Neural progenitor cell (in vitro differentiated cells): ENCODE measurements at regions not wholly inside any gene's neighbourhood (a gene's known extent, or its start where the extent isn't known, plus 50 kb on each side); places are given as distances from the start of the nearest gene placed in this dataset.

ENCODE experiments used
- DNase-seq: peaks from one replicate; pipeline ENCODE4 v3.0.0-alpha.2; 2016; ENCODE audit warnings: low spot score
- H2AFZ ChIP-seq: fragments of 200-600 bp; sonication (generic); replicated peaks from 2 replicates; pipeline ENCODE4 v1.6.1; 2016; ENCODE audit warnings: antibody characterized with exemption
- H3F3A ChIP-seq: fragments of 200-600 bp; sonication (generic); 2 replicates; pipeline ENCODE4 v1.6.1; 2016; ENCODE audit warnings: antibody characterized with exemption, low read depth
- H3K27ac ChIP-seq: fragments of 200-600 bp; sonication (generic); 2 replicates; pipeline ENCODE4 v1.5.1; 2016; ENCODE audit warnings: mild to moderate bottlenecking
- H3K27me3 ChIP-seq: fragments of 200-600 bp; sonication (generic); 2 replicates; pipeline ENCODE4 v1.6.1; 2016; ENCODE audit warnings: mild to moderate bottlenecking, moderate library complexity
- H3K36me3 ChIP-seq: fragments of 200-600 bp; sonication (generic); 2 replicates; pipeline ENCODE4 v1.5.1; 2016
- H3K4me1 ChIP-seq: fragments of 200-600 bp; sonication (generic); 2 replicates; pipeline ENCODE4 v1.6.1; 2016; ENCODE audit warnings: mixed run types
- H3K4me2 ChIP-seq: fragments of 200-600 bp; sonication (generic); 2 replicates; pipeline ENCODE4 v1.6.1; 2016
- H3K4me3 ChIP-seq: fragments of 200-600 bp; sonication (generic); 2 replicates; pipeline ENCODE4 v1.5.1; 2016
- H3K79me2 ChIP-seq: fragments of 200-600 bp; sonication (generic); 2 replicates; pipeline ENCODE4 v1.6.1; 2016; ENCODE audit warnings: low read depth
- H3K9ac ChIP-seq: fragments of 200-600 bp; sonication (generic); 2 replicates; pipeline ENCODE4 v1.6.1; 2016
- H3K9me3 ChIP-seq: fragments of 200-600 bp; sonication (generic); 2 replicates; pipeline ENCODE4 v1.5.1; 2016; ENCODE audit warnings: low read depth
- H4K20me1 ChIP-seq: fragments of 200-600 bp; sonication (generic); 2 replicates; pipeline ENCODE4 v1.6.1; 2016; ENCODE audit warnings: low read depth
- H3K27ac Mint-ChIP-seq: 3 replicates; pipeline ENCODE4 v1.8.0; 2021; ENCODE audit warnings: mixed read lengths
- H3K27me3 Mint-ChIP-seq: 2 replicates; pipeline ENCODE4 v1.8.0; 2022; ENCODE audit warnings: low read depth, mild to moderate bottlenecking, inconsistent platforms, moderate library complexity, mixed read lengths; ENCODE audit not compliant: insufficient read depth
- H3K36me3 Mint-ChIP-seq: 3 replicates; pipeline ENCODE4 v1.8.0; 2021; ENCODE audit warnings: mixed read lengths
- H3K4me1 Mint-ChIP-seq: 3 replicates; pipeline ENCODE4 v1.8.0; 2021; ENCODE audit warnings: mixed read lengths
- H3K4me3 Mint-ChIP-seq: 3 replicates; pipeline ENCODE4 v1.8.0; 2021; ENCODE audit warnings: mild to moderate bottlenecking, moderate library complexity, mixed read lengths
- H3K9me3 Mint-ChIP-seq: 3 replicates; pipeline ENCODE4 v1.8.0; 2020; ENCODE audit warnings: mixed read lengths
- EZH2 ChIP-seq: fragments of 200-600 bp; sonication (generic); IDR thresholded peaks from 2 replicates; pipeline ENCODE4 v1.6.1; 2017; ENCODE audit warnings: antibody characterized with exemption, mild to moderate bottlenecking, moderate library complexity
- EZH2phosphoT487 ChIP-seq: fragments of 200-600 bp; sonication (generic); IDR thresholded peaks from 2 replicates; pipeline ENCODE4 v1.6.1; 2017; ENCODE audit warnings: antibody characterized with exemption
- TF ChIP-seq, protein P1 (sequence below): fragments of 200-600 bp; sonication (generic); IDR thresholded peaks from 2 replicates; pipeline ENCODE4 v1.5.1; 2017; ENCODE audit warnings: antibody characterized with exemption, mild to moderate bottlenecking

DNA sequence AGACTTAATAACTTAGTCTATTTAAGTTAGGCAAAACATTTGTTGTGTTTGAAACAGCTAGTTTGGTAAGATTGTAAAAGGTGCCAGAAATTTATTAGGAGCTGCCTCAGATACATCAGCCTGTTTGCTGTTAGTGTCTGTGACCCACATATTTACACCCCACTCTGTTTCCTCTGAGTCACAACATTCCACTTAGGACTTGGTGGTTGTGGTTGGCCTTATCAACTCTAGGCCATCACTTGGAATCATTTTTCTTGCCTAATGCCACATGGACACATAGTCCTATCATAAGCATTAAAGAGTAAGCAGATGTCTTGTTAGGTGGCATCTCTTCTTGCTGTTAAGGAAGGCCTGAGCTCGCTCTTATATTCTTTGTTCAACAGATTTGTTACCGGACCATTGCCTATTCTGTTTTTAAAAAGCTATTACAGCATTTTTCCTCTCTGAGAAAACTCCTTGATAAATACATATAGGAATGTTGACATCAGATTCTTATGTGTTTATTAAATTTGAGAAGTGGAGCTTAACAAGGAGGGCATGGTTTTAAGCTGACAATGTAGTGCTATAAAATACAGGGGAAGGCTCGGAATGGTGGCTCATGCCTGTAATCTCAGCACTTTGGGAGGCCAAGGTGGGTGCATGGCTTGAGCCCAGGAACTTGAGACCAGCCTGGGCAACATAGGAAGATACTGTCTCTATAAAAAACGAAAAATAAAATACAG is 51.2 kb upstream of the PGRMC2 start:
- Histone ChIP-seq H4K20me1 (no peaks in the 10 kb centered on the region), H3K9me3 (no peaks in the 10 kb centered on the region), H3K4me3 (no peak overlapping the region), H3K4me1 (no peaks in the 10 kb centered on the region), H3F3A (no peaks in the 10 kb centered on the region), H3K9ac (no peak overlapping the region), H3K36me3 (no peaks in the 10 kb centered on the region), H2AFZ (no peak overlapping the region), H3K27me3 (no peaks in the 10 kb centered on the region), H3K4me2 (no peak overlapping the region), H3K27ac (no peak overlapping the region), H3K79me2 (no peaks in the 10 kb centered on the region)
- DNase-seq, result no peak
- Mint-ChIP-seq H3K9me3 (no peaks in the 10 kb centered on the region), H3K4me1 (no peaks in the 10 kb centered on the region), H3K4me3 (no peak overlapping the region), H3K27ac (no peak overlapping the region), H3K27me3 (no peaks in the 10 kb centered on the region), H3K36me3 (no peaks in the 10 kb centered on the region)
- TF ChIP-seq EZH2, result no peak
- no peak for TF ChIP-seq EZH2phosphoT487
- TF ChIP-seq, protein P1, sequence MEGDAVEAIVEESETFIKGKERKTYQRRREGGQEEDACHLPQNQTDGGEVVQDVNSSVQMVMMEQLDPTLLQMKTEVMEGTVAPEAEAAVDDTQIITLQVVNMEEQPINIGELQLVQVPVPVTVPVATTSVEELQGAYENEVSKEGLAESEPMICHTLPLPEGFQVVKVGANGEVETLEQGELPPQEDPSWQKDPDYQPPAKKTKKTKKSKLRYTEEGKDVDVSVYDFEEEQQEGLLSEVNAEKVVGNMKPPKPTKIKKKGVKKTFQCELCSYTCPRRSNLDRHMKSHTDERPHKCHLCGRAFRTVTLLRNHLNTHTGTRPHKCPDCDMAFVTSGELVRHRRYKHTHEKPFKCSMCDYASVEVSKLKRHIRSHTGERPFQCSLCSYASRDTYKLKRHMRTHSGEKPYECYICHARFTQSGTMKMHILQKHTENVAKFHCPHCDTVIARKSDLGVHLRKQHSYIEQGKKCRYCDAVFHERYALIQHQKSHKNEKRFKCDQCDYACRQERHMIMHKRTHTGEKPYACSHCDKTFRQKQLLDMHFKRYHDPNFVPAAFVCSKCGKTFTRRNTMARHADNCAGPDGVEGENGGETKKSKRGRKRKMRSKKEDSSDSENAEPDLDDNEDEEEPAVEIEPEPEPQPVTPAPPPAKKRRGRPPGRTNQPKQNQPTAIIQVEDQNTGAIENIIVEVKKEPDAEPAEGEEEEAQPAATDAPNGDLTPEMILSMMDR, result no peak

DNA sequence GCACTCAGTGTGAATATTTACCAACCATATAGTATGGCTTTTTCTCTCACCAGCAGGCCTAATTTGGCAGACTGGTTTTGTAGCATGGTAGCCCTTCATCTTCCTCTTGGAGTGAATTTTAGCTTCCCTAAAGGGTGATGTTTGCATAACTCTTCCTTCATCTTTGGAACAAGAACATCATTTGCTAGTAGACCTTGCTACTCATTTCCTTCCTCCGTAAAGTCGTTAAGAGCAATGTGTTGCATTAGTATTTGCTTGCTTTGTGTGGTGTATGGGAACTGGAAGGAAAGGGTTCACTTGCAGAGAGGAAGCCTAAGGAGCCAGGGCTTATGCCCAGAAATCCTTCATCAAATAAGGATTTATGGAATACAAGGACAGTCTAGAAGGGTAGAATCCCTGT is 50.2 kb upstream of the PGRMC2 start:
- Histone ChIP-seq H4K20me1 (no peaks in the 10 kb centered on the region), H3K27me3 (no peaks in the 10 kb centered on the region), H3K27ac (no peak overlapping the region), H3K4me1 (no peaks in the 10 kb centered on the region), H3K4me2 (no peak overlapping the region), H3F3A (no peaks in the 10 kb centered on the region), H3K4me3 (no peak overlapping the region), H3K9ac (no peak overlapping the region), H2AFZ (no peak overlapping the region), H3K9me3 (no peaks in the 10 kb centered on the region), H3K36me3 (no peaks in the 10 kb centered on the region), H3K79me2 (no peaks in the 10 kb centered on the region)
- no peak overlapping the region for H3K4me3 Mint-ChIP-seq
- DNase-seq, result no peak
- no peaks in the 10 kb centered on the region for H3K9me3 Mint-ChIP-seq
- no peaks in the 10 kb centered on the region for H3K27me3 Mint-ChIP-seq
- H3K4me1 Mint-ChIP-seq, result no peaks in the 10 kb centered on the region
- H3K27ac Mint-ChIP-seq, result no peak overlapping the region
- H3K36me3 Mint-ChIP-seq, result no peaks in the 10 kb centered on the region
- no peak for TF ChIP-seq EZH2
- TF ChIP-seq EZH2phosphoT487, result no peak
- TF ChIP-seq, protein P1, result no peak
